ENCODE measurements at regions not wholly inside any gene's neighbourhood (a gene's known extent, or its start where the extent isn't known, plus 50 kb on each side); places are given as distances from the start of the nearest gene placed in this dataset.

GRCh38 chr17:411421-412120 is 59.0 kb upstream of the RPH3AL start:
- no peak for TF ChIP-seq POLR2A (IDR thresholded peaks at IDR 0.05)
- TF ChIP-seq, protein P1, sequence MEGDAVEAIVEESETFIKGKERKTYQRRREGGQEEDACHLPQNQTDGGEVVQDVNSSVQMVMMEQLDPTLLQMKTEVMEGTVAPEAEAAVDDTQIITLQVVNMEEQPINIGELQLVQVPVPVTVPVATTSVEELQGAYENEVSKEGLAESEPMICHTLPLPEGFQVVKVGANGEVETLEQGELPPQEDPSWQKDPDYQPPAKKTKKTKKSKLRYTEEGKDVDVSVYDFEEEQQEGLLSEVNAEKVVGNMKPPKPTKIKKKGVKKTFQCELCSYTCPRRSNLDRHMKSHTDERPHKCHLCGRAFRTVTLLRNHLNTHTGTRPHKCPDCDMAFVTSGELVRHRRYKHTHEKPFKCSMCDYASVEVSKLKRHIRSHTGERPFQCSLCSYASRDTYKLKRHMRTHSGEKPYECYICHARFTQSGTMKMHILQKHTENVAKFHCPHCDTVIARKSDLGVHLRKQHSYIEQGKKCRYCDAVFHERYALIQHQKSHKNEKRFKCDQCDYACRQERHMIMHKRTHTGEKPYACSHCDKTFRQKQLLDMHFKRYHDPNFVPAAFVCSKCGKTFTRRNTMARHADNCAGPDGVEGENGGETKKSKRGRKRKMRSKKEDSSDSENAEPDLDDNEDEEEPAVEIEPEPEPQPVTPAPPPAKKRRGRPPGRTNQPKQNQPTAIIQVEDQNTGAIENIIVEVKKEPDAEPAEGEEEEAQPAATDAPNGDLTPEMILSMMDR (IDR thresholded peaks at IDR 0.05), result no peak
